IMR-90 (cell line): ENCODE measurements at regions not wholly inside any gene's neighbourhood (a gene's known extent, or its start where the extent isn't known, plus 50 kb on each side); places are given as distances from the start of the nearest gene placed in this dataset.

ENCODE experiments used
- ATAC-seq: fragments of 200-7000 bp; cut with Tn5 transposase; 2 replicates; pipeline ENCODE4 v1.9.1; 2020; ENCODE audit warnings: low read depth, mild to moderate bottlenecking, moderate library complexity
- BruUV-seq: library from RNA; stranded (reverse); fragments of 400-500 nt; replicated peaks from 2 replicates; lab custom pipeline; 2021; lab: Mats Ljungman, UMichigan
- CTCF ChIA-PET: fragments of 300-600 bp; formaldehyde crosslinking; extraction: SDS; loops from one replicate; lab custom pipeline; 2021; ENCODE audit warnings: antibody characterized with exemption; lab: Yijun Ruan, JAX
- POLR2A ChIA-PET: fragments of 300-600 bp; sonication (Branson Sonifier 250); formaldehyde crosslinking; loops from one replicate; lab custom pipeline; 2022; ENCODE audit warnings: antibody characterized with exemption; ENCODE audit not compliant: unreplicated experiment; lab: Charles Lee
- DNase-seq: peaks from one replicate; pipeline ENCODE4 v3.0.0; 2013
- H2AFZ ChIP-seq: replicated peaks from 2 replicates; pipeline ENCODE3; 2013; ENCODE audit warnings: low read length, mild to moderate bottlenecking; ENCODE audit not compliant: poor library complexity
- H2AK5ac ChIP-seq: 2 replicates; pipeline ENCODE4 v1.6.1; 2013; ENCODE audit warnings: low read depth, low read length, inconsistent platforms
- H2AK9ac ChIP-seq: replicated peaks from 2 replicates; pipeline ENCODE3; 2013; ENCODE audit warnings: mild to moderate bottlenecking, low read depth, low read length, moderate library complexity; ENCODE audit not compliant: poor library complexity
- H2BK120ac ChIP-seq: 2 replicates; pipeline ENCODE4 v1.6.1; 2013; ENCODE audit warnings: low read depth, low read length, inconsistent platforms
- H2BK15ac ChIP-seq: 3 replicates; pipeline ENCODE4 v1.6.1; 2013; ENCODE audit warnings: low read depth, low read length, inconsistent platforms
- H2BK20ac ChIP-seq: 2 replicates; pipeline ENCODE4 v1.6.1; 2013; ENCODE audit warnings: low read depth, mild to moderate bottlenecking, inconsistent platforms, low read length, moderate library complexity
- H2BK5ac ChIP-seq: 2 replicates; pipeline ENCODE4 v1.6.1; 2013; ENCODE audit warnings: mild to moderate bottlenecking, low read depth, low read length, inconsistent platforms; ENCODE audit not compliant: poor library complexity, severe bottlenecking
- H3K14ac ChIP-seq: replicated peaks from 2 replicates; pipeline ENCODE4 v1.6.1; 2013; ENCODE audit warnings: low read depth, low read length, inconsistent platforms
- H3K18ac ChIP-seq: 2 replicates; pipeline ENCODE4 v1.6.1; 2013; ENCODE audit warnings: low read depth, low read length, control low read depth
- H3K23ac ChIP-seq: 2 replicates; pipeline ENCODE4 v1.6.1; 2013; ENCODE audit warnings: low read depth, low read length, inconsistent platforms
- H3K27ac ChIP-seq: 2 replicates; pipeline ENCODE4 v1.5.1; 2013; ENCODE audit warnings: mild to moderate bottlenecking, control low read depth, low read length; ENCODE audit not compliant: insufficient read depth
- H3K27me3 ChIP-seq: 2 replicates; pipeline ENCODE4 v1.6.1; 2013; ENCODE audit warnings: low read length; ENCODE audit not compliant: control insufficient read depth, insufficient read depth
- H3K36me3 ChIP-seq: 2 replicates; pipeline ENCODE4 v1.6.1; 2013; ENCODE audit warnings: low read length, mixed read lengths; ENCODE audit not compliant: control insufficient read depth, insufficient read depth
- H3K4ac ChIP-seq: 2 replicates; pipeline ENCODE4 v1.6.1; 2013; ENCODE audit warnings: low read depth, low read length, inconsistent platforms
- H3K4me1 ChIP-seq: 2 replicates; pipeline ENCODE4 v1.6.1; 2013; ENCODE audit warnings: low read length, mixed read lengths; ENCODE audit not compliant: control insufficient read depth, insufficient read depth
- H3K4me2 ChIP-seq: 2 replicates; pipeline ENCODE4 v1.6.1; 2013; ENCODE audit warnings: low read depth, mild to moderate bottlenecking, control low read depth, low read length, moderate library complexity
- H3K4me3 ChIP-seq: 2 replicates; pipeline ENCODE4 v1.5.1; 2013; ENCODE audit warnings: low read depth, mild to moderate bottlenecking, control low read depth, low read length, moderate library complexity; ENCODE audit not compliant: insufficient read depth
- H3K56ac ChIP-seq: 2 replicates; pipeline ENCODE4 v1.6.1; 2013; ENCODE audit warnings: low read length, inconsistent platforms; ENCODE audit not compliant: insufficient read depth; ENCODE audit errors: extremely low read depth
- H3K79me1 ChIP-seq, 2 experiments: 2 replicates each; pipeline ENCODE4 v1.6.1; 2013; ENCODE audit warnings: low read length in 2 of 2, inconsistent platforms in 1 of 2, low read depth in 1 of 2
- H3K9ac ChIP-seq: 2 replicates; pipeline ENCODE4 v1.6.1; 2013; ENCODE audit warnings: low read depth, low read length, control low read depth
- H3K9me1 ChIP-seq: 2 replicates; pipeline ENCODE4 v1.6.1; 2013; ENCODE audit warnings: low read length, inconsistent platforms; ENCODE audit not compliant: insufficient read depth
- H3K9me3 ChIP-seq: 2 replicates; pipeline ENCODE4 v1.6.1; 2013; ENCODE audit warnings: low read length; ENCODE audit not compliant: control insufficient read depth, insufficient read depth
- H4K20me1 ChIP-seq: 2 replicates; pipeline ENCODE4 v1.6.1; 2013; ENCODE audit warnings: low read length, inconsistent platforms; ENCODE audit not compliant: insufficient read depth
- H4K5ac ChIP-seq: 2 replicates; pipeline ENCODE4 v1.6.1; 2013; ENCODE audit warnings: mild to moderate bottlenecking, low read depth, low read length, control low read depth
- H4K8ac ChIP-seq, 2 experiments: 2 replicates each; pipeline ENCODE4 v1.6.1; 2013; ENCODE audit warnings: low read depth in 2 of 2, low read length in 2 of 2, control low read depth in 1 of 2, inconsistent platforms in 1 of 2
- H4K91ac ChIP-seq: 2 replicates; pipeline ENCODE4 v1.6.1; 2013; ENCODE audit warnings: low read depth, low read length, inconsistent platforms; ENCODE audit not compliant: insufficient read depth
- BHLHE40 ChIP-seq: fragments of 150-350 bp; IDR thresholded peaks from 2 replicates; pipeline ENCODE4 v1.6.1; 2016; ENCODE audit warnings: mild to moderate bottlenecking, low read depth, low read length
- CEBPB ChIP-seq: IDR thresholded peaks from 2 replicates; pipeline ENCODE4 v1.6.1; 2012; ENCODE audit warnings: low read depth, low read length, improper control_type of control experiment
- CHD1 ChIP-seq: IDR thresholded peaks from 2 replicates; pipeline ENCODE4 v1.6.1; 2012; ENCODE audit warnings: low read depth, low read length, improper control_type of control experiment
- ELK1 ChIP-seq: fragments of 150-350 bp; IDR thresholded peaks from 2 replicates; pipeline ENCODE4 v1.6.1; 2016; ENCODE audit warnings: low read depth, mild to moderate bottlenecking, low read length, moderate library complexity, borderline replicate concordance
- FOS ChIP-seq: fragments of 150-350 bp; IDR thresholded peaks from 2 replicates; pipeline ENCODE4 v1.6.1; 2016; ENCODE audit warnings: low read depth, low read length
- RAD21 ChIP-seq: IDR thresholded peaks from 2 replicates; pipeline ENCODE4 v1.6.1; 2012; ENCODE audit warnings: low read length, improper control_type of control experiment
- RCOR1 ChIP-seq: IDR thresholded peaks from 2 replicates; pipeline ENCODE4 v1.6.1; 2012; ENCODE audit warnings: mild to moderate bottlenecking, low read length, improper control_type of control experiment; ENCODE audit not compliant: insufficient replicate concordance
- RFX5 ChIP-seq: IDR thresholded peaks from 2 replicates; pipeline ENCODE4 v1.8.0; 2012; ENCODE audit warnings: low read depth, mild to moderate bottlenecking, low read length, moderate library complexity
- USF2 ChIP-seq: fragments of 150-350 bp; IDR thresholded peaks from 2 replicates; pipeline ENCODE4 v1.6.1; 2017; ENCODE audit warnings: mild to moderate bottlenecking, antibody characterized with exemption, low read length, low read depth
- WGBS, 2 experiments: methylation state at CpG; one replicate each; pipeline versions ENCODE4 v1.1.5 to v1.1.7; 2013; ENCODE audit warnings: missing lambda C conversion rate in 2 of 2; ENCODE audit not compliant: insufficient read length in 1 of 2; ENCODE audit errors: extremely low coverage in 2 of 2; 5-methylcytosine and 5-hydroxymethylcytosine counted together
- dilution Hi-C: fragments of 300-500 bp; cut with HindIII; formaldehyde crosslinking; loops from one replicate; pipeline ENCODE4 v1.14.3; 2018; ENCODE audit warnings: low sequenced_read_pairs; ENCODE audit not compliant: unreplicated experiment
- in situ Hi-C: fragments of 300-500 bp; cut with MboI; formaldehyde crosslinking; loops from 3 replicates; pipeline ENCODE4 v1.14.3; 2019; ENCODE audit warnings: low sequenced_read_pairs, inconsistent platforms, mixed read lengths
- intact Hi-C: fragments of 100-400 bp; cut with micrococcal nuclease; formaldehyde crosslinking; loops from 2 replicates; pipeline ENCODE4 v1.10.0; 2022
- TF ChIP-seq, protein P1 (sequence below): conservative IDR thresholded peaks from 2 replicates; pipeline ENCODE4 v1.5.1; 2012; ENCODE audit warnings: mild to moderate bottlenecking, low read depth, low read length, improper control_type of control experiment

GRCh38 chr6:90663106-90663505 is 76.2 kb upstream of the MAP3K7 start:
- Histone ChIP-seq H2BK20ac (no peak overlapping the region), H4K5ac (no peak overlapping the region), H3K23ac (no peak overlapping the region), H3K4me2 (no peak overlapping the region), H3K18ac (no peak overlapping the region), H3K14ac (no peak overlapping the region), H2BK5ac (no peak overlapping the region), H3K79me1 (no peaks in the 10 kb centered on the region), H4K8ac (no peak overlapping the region), H3K9me3 (no peaks in the 10 kb centered on the region), H3K9ac (no peak overlapping the region), H3K4me1 (no peaks in the 10 kb centered on the region), H3K4me3 (no peak overlapping the region), H4K91ac (no peak overlapping the region), H2AFZ (no peak overlapping the region), H3K36me3 (no peaks in the 10 kb centered on the region), H2BK120ac (no peak overlapping the region), H2AK9ac (no peak overlapping the region), H3K27me3 (no peaks in the 10 kb centered on the region), H3K56ac (no peak overlapping the region), H2AK5ac (no peak overlapping the region), H3K9me1 (no peaks in the 10 kb centered on the region), H4K20me1 (no peaks in the 10 kb centered on the region), H3K4ac (no peak overlapping the region), H2BK15ac (no peak overlapping the region), H3K27ac (no peak overlapping the region)
- ATAC-seq = no peak
- no peak for DNase-seq
- TF ChIP-seq, protein P1, sequence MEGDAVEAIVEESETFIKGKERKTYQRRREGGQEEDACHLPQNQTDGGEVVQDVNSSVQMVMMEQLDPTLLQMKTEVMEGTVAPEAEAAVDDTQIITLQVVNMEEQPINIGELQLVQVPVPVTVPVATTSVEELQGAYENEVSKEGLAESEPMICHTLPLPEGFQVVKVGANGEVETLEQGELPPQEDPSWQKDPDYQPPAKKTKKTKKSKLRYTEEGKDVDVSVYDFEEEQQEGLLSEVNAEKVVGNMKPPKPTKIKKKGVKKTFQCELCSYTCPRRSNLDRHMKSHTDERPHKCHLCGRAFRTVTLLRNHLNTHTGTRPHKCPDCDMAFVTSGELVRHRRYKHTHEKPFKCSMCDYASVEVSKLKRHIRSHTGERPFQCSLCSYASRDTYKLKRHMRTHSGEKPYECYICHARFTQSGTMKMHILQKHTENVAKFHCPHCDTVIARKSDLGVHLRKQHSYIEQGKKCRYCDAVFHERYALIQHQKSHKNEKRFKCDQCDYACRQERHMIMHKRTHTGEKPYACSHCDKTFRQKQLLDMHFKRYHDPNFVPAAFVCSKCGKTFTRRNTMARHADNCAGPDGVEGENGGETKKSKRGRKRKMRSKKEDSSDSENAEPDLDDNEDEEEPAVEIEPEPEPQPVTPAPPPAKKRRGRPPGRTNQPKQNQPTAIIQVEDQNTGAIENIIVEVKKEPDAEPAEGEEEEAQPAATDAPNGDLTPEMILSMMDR = no peak
- TF ChIP-seq CHD1 (no peak), USF2 (no peak), FOS (no peak), CEBPB (no peak), RFX5 (no peak), ELK1 (no peak), RAD21 (no peak), RCOR1 (no peak), BHLHE40 (no peak)
- BruUV-seq = no TSS peak
- POLR2A ChIA-PET = no interaction called here
- CTCF ChIA-PET = no interaction called here
- intact Hi-C loops (no loop called here), dilution Hi-C loops (no loop called here), in situ Hi-C loops (no loop called here)
- WGBS, 2 experiments = no CpG with 5 or more reads among the region's 2 CpGs
